Fibroblast of lung (primary cell): ENCODE measurements at regions not wholly inside any gene's neighbourhood (a gene's known extent, or its start where the extent isn't known, plus 50 kb on each side); places are given as distances from the start of the nearest gene placed in this dataset.

ENCODE experiments used
- DNase-seq, 2 donors: peaks; one replicate each; pipeline versions ENCODE4 v3.0.0 to v3.0.0-alpha.2; 2010; ENCODE audit warnings: low read depth in 2 of 2
- H2AFZ ChIP-seq: 2 replicates; pipeline ENCODE4 v1.5.1; 2012; ENCODE audit warnings: low read length, control low read depth, inconsistent platforms
- H3K27ac ChIP-seq: 2 replicates; pipeline ENCODE4 v1.5.1; 2011; ENCODE audit warnings: low read length, control low read depth; ENCODE audit not compliant: insufficient read depth
- H3K27me3 ChIP-seq: 2 replicates; pipeline ENCODE4 v1.5.1; 2011; ENCODE audit warnings: mild to moderate bottlenecking, low read length; ENCODE audit not compliant: control insufficient read depth, insufficient read depth
- H3K36me3 ChIP-seq: 2 replicates; pipeline ENCODE4 v1.5.1; 2011; ENCODE audit warnings: low read length; ENCODE audit not compliant: control insufficient read depth, insufficient read depth
- H3K4me1 ChIP-seq: 2 replicates; pipeline ENCODE4 v1.5.1; 2011; ENCODE audit warnings: low read length; ENCODE audit not compliant: control insufficient read depth, insufficient read depth; ENCODE audit errors: extremely low read depth
- H3K4me2 ChIP-seq: 2 replicates; pipeline ENCODE4 v1.5.1; 2011; ENCODE audit warnings: low read length, control low read depth; ENCODE audit not compliant: insufficient read depth; ENCODE audit errors: extremely low read depth
- H3K4me3 ChIP-seq, 4 experiments: fragments of 200-600 bp in 1 of 4; sonication (generic) in 1 of 4; replicated peaks in 1 of 4; 2 replicates each; pipeline ENCODE4 v1.5.1; 2011 to 2016; ENCODE audit warnings: low read length in 4 of 4, low read depth in 3 of 4, mild to moderate bottlenecking in 3 of 4, control low read depth in 2 of 4, inconsistent platforms in 1 of 4, mixed read lengths in 1 of 4; ENCODE audit not compliant: insufficient read depth in 1 of 4; ENCODE audit errors: control extremely low read depth in 1 of 4
- H3K79me2 ChIP-seq: 2 replicates; pipeline ENCODE4 v1.5.1; 2012; ENCODE audit warnings: mild to moderate bottlenecking, low read length, inconsistent platforms; ENCODE audit not compliant: control insufficient read depth, insufficient read depth
- H3K9ac ChIP-seq: 2 replicates; pipeline ENCODE4 v1.5.1; 2011; ENCODE audit warnings: mild to moderate bottlenecking, low read length, control low read depth; ENCODE audit not compliant: insufficient read depth
- H3K9me3 ChIP-seq: 2 replicates; pipeline ENCODE4 v1.5.1; 2012; ENCODE audit warnings: low read depth, low read length; ENCODE audit not compliant: control insufficient read depth, insufficient read depth
- H4K20me1 ChIP-seq: 2 replicates; pipeline ENCODE4 v1.5.1; 2011; ENCODE audit warnings: low read length; ENCODE audit not compliant: control insufficient read depth, insufficient read depth; ENCODE audit errors: extremely low read depth
- EZH2 ChIP-seq: IDR thresholded peaks from 2 replicates; pipeline ENCODE4 v1.5.1; 2012; ENCODE audit warnings: low read length, control low read depth, mild to moderate bottlenecking; ENCODE audit errors: missing control alignments
- TF ChIP-seq, protein P1 (sequence below), 2 donors: IDR thresholded peaks in 1 of 2; conservative IDR thresholded peaks in 1 of 2; 1 replicate in 1 of 2; 2 replicates in 1 of 2; pipeline ENCODE4 v1.5.1; 2011 to 2012; ENCODE audit warnings: low read length in 2 of 2, control low read depth in 1 of 2, inconsistent platforms in 1 of 2, low read depth in 1 of 2, mild to moderate bottlenecking in 1 of 2

DNA sequence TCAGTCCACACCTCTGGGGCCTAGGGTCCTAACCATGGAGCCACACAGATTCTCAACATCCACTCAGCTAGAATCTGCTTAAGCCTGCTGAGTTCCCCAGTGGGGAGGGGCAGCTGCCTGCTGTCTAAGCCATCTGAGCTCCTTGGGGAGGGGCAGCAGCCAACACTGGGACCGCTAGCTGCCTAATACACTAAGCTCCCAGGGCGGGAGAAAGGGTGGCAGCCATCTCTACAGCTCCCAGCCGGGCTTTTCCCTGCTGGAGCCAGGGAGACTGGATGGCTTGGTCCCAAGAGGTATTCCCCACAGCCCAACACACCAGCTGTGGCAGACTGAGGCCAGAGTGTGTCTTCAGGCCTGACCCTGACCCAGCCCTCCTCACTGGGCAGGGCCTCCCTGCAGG, 217.3 kb upstream of the TMEM45B start:
- TF ChIP-seq EZH2, result no peak
- TF ChIP-seq, protein P1, sequence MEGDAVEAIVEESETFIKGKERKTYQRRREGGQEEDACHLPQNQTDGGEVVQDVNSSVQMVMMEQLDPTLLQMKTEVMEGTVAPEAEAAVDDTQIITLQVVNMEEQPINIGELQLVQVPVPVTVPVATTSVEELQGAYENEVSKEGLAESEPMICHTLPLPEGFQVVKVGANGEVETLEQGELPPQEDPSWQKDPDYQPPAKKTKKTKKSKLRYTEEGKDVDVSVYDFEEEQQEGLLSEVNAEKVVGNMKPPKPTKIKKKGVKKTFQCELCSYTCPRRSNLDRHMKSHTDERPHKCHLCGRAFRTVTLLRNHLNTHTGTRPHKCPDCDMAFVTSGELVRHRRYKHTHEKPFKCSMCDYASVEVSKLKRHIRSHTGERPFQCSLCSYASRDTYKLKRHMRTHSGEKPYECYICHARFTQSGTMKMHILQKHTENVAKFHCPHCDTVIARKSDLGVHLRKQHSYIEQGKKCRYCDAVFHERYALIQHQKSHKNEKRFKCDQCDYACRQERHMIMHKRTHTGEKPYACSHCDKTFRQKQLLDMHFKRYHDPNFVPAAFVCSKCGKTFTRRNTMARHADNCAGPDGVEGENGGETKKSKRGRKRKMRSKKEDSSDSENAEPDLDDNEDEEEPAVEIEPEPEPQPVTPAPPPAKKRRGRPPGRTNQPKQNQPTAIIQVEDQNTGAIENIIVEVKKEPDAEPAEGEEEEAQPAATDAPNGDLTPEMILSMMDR (conservative IDR thresholded peaks at IDR 0.05 in 1 of 2, IDR thresholded peaks at IDR 0.05 in 1 of 2; ENCODE audit: low read depth in 1 of 2, low read length in 2 of 2), result no peak
- H3K4me1 ChIP-seq, result no peaks in the 10 kb centered on the region
- H3K4me2 ChIP-seq, result no peak overlapping the region
- H4K20me1 ChIP-seq, result no peaks in the 10 kb centered on the region
- no peaks in the 10 kb centered on the region for H3K36me3 ChIP-seq
- H3K27ac ChIP-seq, result no peak overlapping the region
- no peaks in the 10 kb centered on the region for H3K9me3 ChIP-seq
- H3K27me3 ChIP-seq, result no peaks in the 10 kb centered on the region
- H2AFZ ChIP-seq, result no peak overlapping the region
- no peak for DNase-seq
- no peaks in the 10 kb centered on the region for H3K79me2 ChIP-seq
- H3K4me3 ChIP-seq, result no peak overlapping the region
- H3K9ac ChIP-seq, result no peak overlapping the region

DNA sequence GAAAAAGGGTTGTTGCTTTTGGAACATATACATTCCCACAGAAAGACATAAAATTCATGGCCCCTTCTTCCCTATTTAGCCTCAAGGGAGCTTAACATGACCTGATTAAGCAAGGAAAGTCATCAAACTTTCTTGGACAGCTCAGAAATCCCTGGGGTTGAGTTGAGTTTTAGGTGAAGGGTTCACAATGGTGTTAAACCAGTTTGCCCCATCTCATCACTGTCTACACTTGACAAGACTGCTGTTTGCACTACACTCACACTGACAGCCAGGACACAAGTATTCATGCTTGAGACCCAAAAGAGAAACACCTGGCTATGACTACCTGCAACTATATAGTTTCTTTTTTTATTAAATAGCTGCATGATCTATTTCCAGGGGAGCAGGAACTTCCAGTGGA, 209.8 kb upstream of the TMEM45B start:
- no peak overlapping the region for H3K9ac ChIP-seq
- H3K4me1 ChIP-seq, result no peaks in the 10 kb centered on the region
- H3K27ac ChIP-seq, result no peak overlapping the region
- no peaks in the 10 kb centered on the region for H3K9me3 ChIP-seq
- no peak for TF ChIP-seq EZH2
- TF ChIP-seq, protein P1 (conservative IDR thresholded peaks at IDR 0.05 in 1 of 2, IDR thresholded peaks at IDR 0.05 in 1 of 2; ENCODE audit: low read depth in 1 of 2, low read length in 2 of 2), result no peak
- H3K4me3 ChIP-seq, result no peak overlapping the region
- H3K36me3 ChIP-seq, result no peaks in the 10 kb centered on the region
- H3K79me2 ChIP-seq, result no peaks in the 10 kb centered on the region
- H3K27me3 ChIP-seq, result no peaks in the 10 kb centered on the region
- no peaks in the 10 kb centered on the region for H4K20me1 ChIP-seq
- H3K4me2 ChIP-seq, result no peak overlapping the region
- DNase-seq, result no peak
- H2AFZ ChIP-seq, result no peak overlapping the region

DNA sequence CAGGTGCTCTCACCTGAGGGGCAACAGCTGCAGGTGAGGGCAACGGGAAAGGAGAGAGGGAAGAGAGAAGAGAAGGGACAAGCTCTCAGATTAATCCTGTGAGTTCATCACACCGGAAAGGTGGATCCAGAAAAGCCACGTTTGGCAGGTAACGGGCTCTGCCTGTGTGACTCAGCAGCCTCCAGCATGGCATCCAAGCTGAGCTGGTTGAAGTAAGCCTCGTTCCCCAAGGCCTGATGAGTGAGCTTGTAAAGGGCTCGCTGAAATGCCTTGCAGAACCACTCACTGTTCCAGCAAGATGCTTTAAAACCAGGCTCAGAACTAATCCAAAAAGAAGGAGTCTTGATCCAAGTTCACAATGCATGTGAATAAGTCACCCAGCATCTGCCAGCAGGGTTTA, 206.9 kb upstream of the TMEM45B start:
- H3K4me2 ChIP-seq, result no peak overlapping the region
- no peaks in the 10 kb centered on the region for H3K36me3 ChIP-seq
- H4K20me1 ChIP-seq, result no peaks in the 10 kb centered on the region
- no peak for TF ChIP-seq EZH2
- TF ChIP-seq, protein P1 (conservative IDR thresholded peaks at IDR 0.05 in 1 of 2, IDR thresholded peaks at IDR 0.05 in 1 of 2; ENCODE audit: low read depth in 1 of 2, low read length in 2 of 2), result no peak
- H3K4me3 ChIP-seq, result no peak overlapping the region
- H3K9ac ChIP-seq, result no peak overlapping the region
- no peaks in the 10 kb centered on the region for H3K79me2 ChIP-seq
- H2AFZ ChIP-seq, result no peak overlapping the region
- no peak for DNase-seq
- H3K27me3 ChIP-seq, result no peaks in the 10 kb centered on the region
- no peak overlapping the region for H3K27ac ChIP-seq
- no peaks in the 10 kb centered on the region for H3K9me3 ChIP-seq
- no peaks in the 10 kb centered on the region for H3K4me1 ChIP-seq
